Mammary epithelial cell (primary cell): ENCODE measurements at regions not wholly inside any gene's neighbourhood (a gene's known extent, or its start where the extent isn't known, plus 50 kb on each side); places are given as distances from the start of the nearest gene placed in this dataset.
"Not testable (repeated sequence)": the region's sequence is repeated elsewhere in the genome, so short reads cannot be mapped to it uniquely, and the experiment has no call there.

Source experiments
- CTCF ChIP-seq, 2 donors: IDR thresholded peaks in 1 of 2; conservative IDR thresholded peaks in 1 of 2; 2 replicates each; pipeline ENCODE4 v1.5.1; 2011 to 2012; ENCODE audit warnings: inconsistent platforms in 2 of 2, low read length in 2 of 2, mild to moderate bottlenecking in 2 of 2, control low read depth in 1 of 2, low read depth in 1 of 2; ENCODE audit not compliant: insufficient read depth in 1 of 2; ENCODE audit errors: extremely low read depth in 1 of 2
- EZH2 ChIP-seq: IDR thresholded peaks from 2 replicates; pipeline ENCODE4 v1.6.1; 2012; ENCODE audit warnings: low read length, inconsistent platforms, borderline replicate concordance

GRCh38 chr9:62904061-62904460 is 1714.2 kb downstream of the SPATA31A7 start:
- not testable (repeated sequence) for TF ChIP-seq EZH2; CTCF (conservative IDR thresholded peaks at IDR 0.05 in 1 of 2, IDR thresholded peaks at IDR 0.05 in 1 of 2; ENCODE audit: extremely low read depth in 1 of 2, insufficient read depth in 1 of 2, low read depth in 1 of 2, low read length in 2 of 2)
